Mesenchymal stem cell (in vitro differentiated cells and primary cell): ENCODE measurements at regions not wholly inside any gene's neighbourhood (a gene's known extent, or its start where the extent isn't known, plus 50 kb on each side); places are given as distances from the start of the nearest gene placed in this dataset.
"Not testable (repeated sequence)": the region's sequence is repeated elsewhere in the genome, so short reads cannot be mapped to it uniquely, and the experiment has no call there.

ENCODE experiments used
- DNase-seq: peaks from one replicate; pipeline ENCODE4 v3.0.0-alpha.2; 2013
- H2AFZ ChIP-seq: one replicate; pipeline ENCODE4 v1.6.1; 2013; ENCODE audit warnings: low read depth, mild to moderate bottlenecking, control low read depth, inconsistent platforms, low read length, moderate library complexity
- H2AK5ac ChIP-seq: 2 replicates; pipeline ENCODE4 v1.6.1; 2013; ENCODE audit warnings: low read length, moderate library complexity, mild to moderate bottlenecking, inconsistent platforms; ENCODE audit not compliant: severe bottlenecking
- H2BK120ac ChIP-seq: one replicate; pipeline ENCODE4 v1.6.1; 2013; ENCODE audit warnings: low read depth, mild to moderate bottlenecking, inconsistent platforms, low read length, moderate library complexity
- H2BK12ac ChIP-seq, 2 experiments: one replicate each; pipeline ENCODE4 v1.6.1; 2013; ENCODE audit warnings: inconsistent platforms in 2 of 2, low read length in 2 of 2, mild to moderate bottlenecking in 2 of 2, moderate library complexity in 2 of 2, control low read depth in 1 of 2
- H2BK15ac ChIP-seq: one replicate; pipeline ENCODE4 v1.6.1; 2013; ENCODE audit warnings: mild to moderate bottlenecking, low read depth, inconsistent platforms; ENCODE audit not compliant: poor library complexity, severe bottlenecking
- H2BK5ac ChIP-seq: 2 replicates; pipeline ENCODE4 v1.6.1; 2013; ENCODE audit warnings: low read depth, mild to moderate bottlenecking, low read length, control low read depth, inconsistent platforms; ENCODE audit not compliant: poor library complexity, severe bottlenecking
- H3K14ac ChIP-seq, 2 experiments: one replicate each; pipeline ENCODE4 v1.6.1; 2013; ENCODE audit warnings: inconsistent platforms in 2 of 2, low read length in 2 of 2, control low read depth in 1 of 2, mild to moderate bottlenecking in 1 of 2, moderate library complexity in 1 of 2
- H3K18ac ChIP-seq, 2 experiments: one replicate each; pipeline ENCODE4 v1.6.1; 2013; ENCODE audit warnings: inconsistent platforms in 2 of 2, low read length in 2 of 2, control low read depth in 1 of 2, low read depth in 1 of 2, mild to moderate bottlenecking in 1 of 2
- H3K23ac ChIP-seq, 2 experiments: one replicate each; pipeline ENCODE4 v1.6.1; 2013; ENCODE audit warnings: inconsistent platforms in 2 of 2, low read length in 2 of 2, mild to moderate bottlenecking in 2 of 2, moderate library complexity in 2 of 2, control low read depth in 1 of 2
- H3K27ac ChIP-seq: 2 replicates; pipeline ENCODE4 v1.5.1; 2013; ENCODE audit warnings: mild to moderate bottlenecking, moderate library complexity, low read length, control low read depth, inconsistent platforms; ENCODE audit not compliant: poor library complexity, severe bottlenecking
- H3K27me3 ChIP-seq, 2 experiments: 2 replicates each; pipeline versions ENCODE4 v1.6.1 to v1.7.0; 2013; ENCODE audit warnings: low read length in 2 of 2, mild to moderate bottlenecking in 2 of 2, moderate library complexity in 2 of 2, control low read depth in 1 of 2, inconsistent platforms in 1 of 2; ENCODE audit not compliant: control insufficient read depth in 1 of 2, insufficient read depth in 1 of 2
- H3K36me3 ChIP-seq, 2 experiments: 2 replicates each; pipeline versions ENCODE4 v1.6.1 to v1.7.0; 2013; ENCODE audit warnings: low read length in 2 of 2, control low read depth in 1 of 2, inconsistent platforms in 1 of 2, low read depth in 1 of 2, mild to moderate bottlenecking in 1 of 2; ENCODE audit not compliant: insufficient read depth in 2 of 2, control insufficient read depth in 1 of 2
- H3K4ac ChIP-seq, 2 experiments: one replicate each; pipeline ENCODE4 v1.6.1; 2013; ENCODE audit warnings: inconsistent platforms in 2 of 2, low read length in 2 of 2, mild to moderate bottlenecking in 2 of 2, moderate library complexity in 2 of 2, control low read depth in 1 of 2, low read depth in 1 of 2
- H3K4me1 ChIP-seq: 2 replicates; pipeline ENCODE4 v1.6.1; 2013; ENCODE audit warnings: low read depth, low read length, control low read depth; ENCODE audit not compliant: control insufficient read depth, insufficient read depth
- H3K4me2 ChIP-seq: 2 replicates; pipeline ENCODE4 v1.6.1; 2013; ENCODE audit warnings: low read length, mild to moderate bottlenecking, inconsistent platforms; ENCODE audit not compliant: poor library complexity, severe bottlenecking
- H3K4me3 ChIP-seq, 2 experiments: 2 replicates each; pipeline versions ENCODE4 v1.5.1 to v1.7.0; 2013; ENCODE audit warnings: low read length in 2 of 2, mild to moderate bottlenecking in 2 of 2, control low read depth in 1 of 2, low read depth in 1 of 2; ENCODE audit not compliant: insufficient read depth in 1 of 2
- H3K79me1 ChIP-seq: replicated peaks from 2 replicates; pipeline ENCODE4 v1.6.1; 2013; ENCODE audit warnings: mild to moderate bottlenecking, control low read depth, low read length, inconsistent platforms; ENCODE audit not compliant: poor library complexity, severe bottlenecking
- H3K9ac ChIP-seq: 2 replicates; pipeline ENCODE4 v1.7.0; 2013; ENCODE audit warnings: mild to moderate bottlenecking, low read length, moderate library complexity
- H3K9me3 ChIP-seq: 2 replicates; pipeline ENCODE4 v1.7.0; 2013; ENCODE audit warnings: mild to moderate bottlenecking, low read length; ENCODE audit not compliant: control insufficient read depth
- H4K8ac ChIP-seq: one replicate; pipeline ENCODE4 v1.6.1; 2013; ENCODE audit warnings: inconsistent platforms, mild to moderate bottlenecking, low read length, moderate library complexity
- H4K91ac ChIP-seq: one replicate; pipeline ENCODE4 v1.6.1; 2013; ENCODE audit warnings: mild to moderate bottlenecking, low read length, inconsistent platforms
- WGBS: methylation state at CpG from one replicate; pipeline ENCODE4 v1.1.7; 2013; ENCODE audit warnings: mixed read lengths; 5-methylcytosine and 5-hydroxymethylcytosine counted together

DNA sequence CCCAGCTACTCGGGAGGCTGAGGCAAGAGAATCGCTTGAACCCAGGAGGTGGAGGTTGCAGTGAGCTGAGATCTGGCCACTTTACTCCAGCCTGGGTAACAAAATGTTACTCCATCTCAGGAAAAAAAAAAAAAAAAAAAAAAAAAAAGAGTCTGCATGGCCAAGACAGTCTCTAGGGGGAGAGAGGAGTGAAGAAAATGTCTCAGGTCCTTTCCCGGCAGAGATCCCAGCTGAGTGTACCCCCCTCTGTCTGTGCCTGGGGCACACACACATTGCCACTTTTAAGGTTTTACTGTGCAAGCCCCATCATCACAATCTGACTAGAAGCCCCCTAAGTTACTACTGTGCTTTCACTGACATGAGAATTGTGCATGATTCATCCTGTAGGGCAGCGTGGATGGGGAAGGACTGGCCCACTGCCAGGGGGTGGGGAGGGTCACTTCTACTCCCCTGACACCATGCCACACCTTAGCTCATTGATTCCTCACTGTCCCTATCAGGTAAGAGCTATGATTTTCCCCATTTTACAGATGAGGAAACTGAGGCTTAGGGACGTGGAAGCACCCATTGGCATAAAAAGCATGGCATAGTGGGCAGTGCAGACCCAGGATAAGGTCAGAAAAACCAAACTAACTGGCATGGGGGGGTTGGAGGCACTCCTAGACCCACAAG lies 102.3 kb upstream of the LARP1 start:
- WGBS: 44% methylated on average over 3 of the region's 5 CpGs
- Histone ChIP-seq H3K79me1 (no peaks in the 10 kb centered on the region), H2AK5ac (no peak overlapping the region), H4K8ac (no peak overlapping the region), H2BK12ac (peak overlapping the region in 1 of 2 experiments; percentile 27), H3K23ac (no peak overlapping the region), H2BK5ac (no peak overlapping the region), H3K9me3 (no peaks in the 10 kb centered on the region), H3K4me2 (no peak overlapping the region), H3K27ac (no peak overlapping the region), H3K4ac (peak overlapping the region in 1 of 2 experiments; percentile 27), H3K27me3 (no peaks in the 10 kb centered on the region), H2AFZ (no peak overlapping the region), H3K4me3 (no peak overlapping the region), H3K18ac (peak overlapping the region in 1 of 2 experiments; percentile 13), H3K36me3 (no peaks in the 10 kb centered on the region), H3K9ac (no peak overlapping the region), H2BK15ac (no peak overlapping the region), H3K4me1 (peaks cover 2% of the 10 kb centered on the region), H3K14ac (no peak overlapping the region), H2BK120ac (no peak overlapping the region), H4K91ac (peak overlapping the region; percentile 53)
- peak; percentile 24 for DNase-seq

GRCh38 chr5:154651795-154652194 lies 103.4 kb upstream of the LARP1 start:
- H3K9ac ChIP-seq, H2BK5ac ChIP-seq, H3K27ac ChIP-seq, H3K4me3 ChIP-seq, DNase-seq, H3K14ac ChIP-seq, H3K18ac ChIP-seq, H2AK5ac ChIP-seq, H3K27me3 ChIP-seq, H3K36me3 ChIP-seq, H3K9me3 ChIP-seq, H2BK12ac ChIP-seq, H4K91ac ChIP-seq, H3K79me1 ChIP-seq, H4K8ac ChIP-seq, H3K23ac ChIP-seq, H2BK120ac ChIP-seq, H3K4me2 ChIP-seq, H2AFZ ChIP-seq, H3K4ac ChIP-seq, H3K4me1 ChIP-seq, H2BK15ac ChIP-seq: not testable (repeated sequence)
- WGBS: 98% methylated on average over 4 of the region's 5 CpGs

- H3K23ac ChIP-seq: no peak overlapping the region
- no peaks in the 10 kb centered on the region for H3K36me3 ChIP-seq
- H4K91ac ChIP-seq: no peak overlapping the region
- H2AFZ ChIP-seq: no peak overlapping the region
- H2AK5ac ChIP-seq: no peak overlapping the region
- H3K27ac ChIP-seq: no peak overlapping the region
- H3K14ac ChIP-seq: no peak overlapping the region
- H3K9ac ChIP-seq: no peak overlapping the region
- H2BK15ac ChIP-seq: no peak overlapping the region
- H3K4ac ChIP-seq: no peak overlapping the region
- peaks cover 8% of the 10 kb centered on the region for H3K4me1 ChIP-seq
- no peak overlapping the region for H3K4me3 ChIP-seq
- H2BK5ac ChIP-seq: no peak overlapping the region
- H3K27me3 ChIP-seq: peaks cover 0 to 6% of the 10 kb centered on the region in 2 experiments
- H2BK12ac ChIP-seq: no peak overlapping the region
- peak; percentile 48 for DNase-seq
- H3K18ac ChIP-seq: no peak overlapping the region
- no peak overlapping the region for H4K8ac ChIP-seq
- no peaks in the 10 kb centered on the region for H3K79me1 ChIP-seq
- WGBS: 97% methylated on average over 8 of the region's 9 CpGs
- no peaks in the 10 kb centered on the region for H3K9me3 ChIP-seq
- no peak overlapping the region for H3K4me2 ChIP-seq
- no peak overlapping the region for H2BK120ac ChIP-seq
These were observed 106.5 kb upstream of the LARP1 start for GRCh38 chr5:154648706-154649105.

DNA sequence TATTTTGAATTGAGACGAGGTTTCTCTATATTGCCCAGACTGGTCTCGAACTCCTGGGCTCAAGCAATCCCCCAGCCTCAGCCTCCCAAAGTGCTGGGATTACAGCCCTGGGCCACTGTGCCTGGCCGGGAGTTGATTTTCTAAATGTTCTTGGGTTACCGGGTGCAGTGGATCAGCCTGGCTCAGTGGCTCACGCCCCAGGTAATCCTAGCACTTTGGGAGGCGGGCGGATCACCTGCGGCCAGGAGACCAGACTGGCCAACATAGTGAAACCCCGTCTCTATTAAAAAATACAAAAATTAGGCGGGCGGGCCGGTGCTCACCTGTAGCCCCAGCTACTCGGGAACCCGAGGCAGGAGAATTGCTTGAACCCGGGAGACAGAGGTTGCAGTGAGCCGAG lies 106.9 kb upstream of the LARP1 start:
- Histone ChIP-seq H3K4me1 (peaks cover 8% of the 10 kb centered on the region), H2BK5ac (no peak overlapping the region), H2AFZ (no peak overlapping the region), H3K23ac (no peak overlapping the region), H3K14ac (no peak overlapping the region), H3K27ac (no peak overlapping the region), H3K27me3 (peaks cover 0 to 6% of the 10 kb centered on the region in 2 experiments), H4K8ac (no peak overlapping the region), H2BK15ac (no peak overlapping the region), H3K9ac (peak overlapping the region; percentile 48), H3K4ac (no peak overlapping the region), H4K91ac (no peak overlapping the region), H2BK120ac (no peak overlapping the region), H2BK12ac (no peak overlapping the region), H3K4me2 (no peak overlapping the region), H3K36me3 (no peaks in the 10 kb centered on the region), H2AK5ac (no peak overlapping the region), H3K4me3 (no peak overlapping the region), H3K18ac (no peak overlapping the region), H3K79me1 (no peaks in the 10 kb centered on the region), H3K9me3 (no peaks in the 10 kb centered on the region)
- DNase-seq: no peak
- WGBS: 94% methylated on average over 15 of the region's 16 CpGs
